MCF 10A (cell line): ENCODE measurements at regions not wholly inside any gene's neighbourhood (a gene's known extent, or its start where the extent isn't known, plus 50 kb on each side); places are given as distances from the start of the nearest gene placed in this dataset.

Experiments used
- BruUV-seq: library from RNA; stranded (reverse); fragments of 400-500 nt; replicated peaks from 2 replicates; lab custom pipeline; 2021; lab: Mats Ljungman, UMichigan
- CTCF ChIA-PET: fragments of 300-600 bp; sonication (Branson Sonifier 250); formaldehyde crosslinking; extraction: SDS; loops from one replicate; lab custom pipeline; 2021; ENCODE audit warnings: antibody characterized with exemption, inconsistent platforms; lab: Yijun Ruan, JAX
- POLR2A ChIA-PET: fragments of 300-600, 350-650 bp; sonication (Branson Sonifier 250); formaldehyde crosslinking; extraction: SDS; loops from one replicate; lab custom pipeline; 2020; ENCODE audit warnings: antibody characterized with exemption, inconsistent platforms; lab: Yijun Ruan, JAX
- DNase-seq: peaks from one replicate; pipeline ENCODE4 v3.0.0-alpha.2; 2018; ENCODE audit not compliant: unreplicated experiment
- H3K27ac Mint-ChIP-seq: one replicate; pipeline ENCODE4 v1.8.0; 2022; ENCODE audit warnings: mild to moderate bottlenecking, low read depth, mixed read lengths; ENCODE audit not compliant: unreplicated experiment
- H3K27me3 Mint-ChIP-seq: one replicate; pipeline ENCODE4 v1.8.0; 2022; ENCODE audit warnings: mixed read lengths; ENCODE audit not compliant: insufficient read depth, unreplicated experiment
- H3K36me3 Mint-ChIP-seq: one replicate; pipeline ENCODE4 v1.8.0; 2022; ENCODE audit warnings: mild to moderate bottlenecking, moderate library complexity, mixed read lengths; ENCODE audit not compliant: insufficient read depth, unreplicated experiment
- H3K4me1 Mint-ChIP-seq: one replicate; pipeline ENCODE4 v1.8.0; 2022; ENCODE audit warnings: mixed read lengths; ENCODE audit not compliant: insufficient read depth, unreplicated experiment
- H3K4me3 Mint-ChIP-seq: one replicate; pipeline ENCODE4 v1.8.0; 2022; ENCODE audit warnings: mild to moderate bottlenecking, moderate library complexity, mixed read lengths; ENCODE audit not compliant: unreplicated experiment
- H3K9me3 Mint-ChIP-seq: one replicate; pipeline ENCODE4 v1.8.0; 2022; ENCODE audit warnings: mixed read lengths; ENCODE audit not compliant: unreplicated experiment
- CTCF ChIP-seq: fragments of 200-600 bp; IDR thresholded peaks from one replicate; pipeline ENCODE4 v1.8.0; 2022; ENCODE audit warnings: antibody characterized with exemption, mild to moderate bottlenecking; ENCODE audit not compliant: unreplicated experiment
- intact Hi-C: fragments of 100-400 bp; cut with micrococcal nuclease; formaldehyde crosslinking; loops from 2 replicates; pipeline ENCODE4 v1.14.1; 2022

GRCh38 chr13:90118467-90119071 lies 1228.9 kb upstream of the MIR17HG start:
- Mint-ChIP-seq H3K27me3 (no peaks in the 10 kb centered on the region), H3K4me1 (no peaks in the 10 kb centered on the region), H3K27ac (no peak overlapping the region), H3K4me3 (no peak overlapping the region), H3K36me3 (no peaks in the 10 kb centered on the region), H3K9me3 (no peaks in the 10 kb centered on the region)
- no TSS peak for BruUV-seq
- DNase-seq: no peak
- ChIA-PET CTCF (no interaction called here), POLR2A (no interaction called here)
- intact Hi-C loops: no loop called here
- no peak for TF ChIP-seq CTCF

- ChIA-PET CTCF (no interaction called here), POLR2A (no interaction called here)
- Mint-ChIP-seq H3K36me3 (no peaks in the 10 kb centered on the region), H3K27ac (no peak overlapping the region), H3K4me3 (no peak overlapping the region), H3K27me3 (no peaks in the 10 kb centered on the region), H3K4me1 (no peaks in the 10 kb centered on the region), H3K9me3 (no peaks in the 10 kb centered on the region)
- no peak for TF ChIP-seq CTCF
- DNase-seq: no peak
- intact Hi-C loops: no loop called here
- no TSS peak for BruUV-seq
Observed at GRCh38 chr13:90120026-90120425, 1227.5 kb upstream of the MIR17HG start.

- H3K36me3 Mint-ChIP-seq: no peaks in the 10 kb centered on the region
- BruUV-seq: no TSS peak
Observed at GRCh38 chr13:90121784-90122183, 1225.7 kb upstream of the MIR17HG start.

GRCh38 chr13:90122531-90122930 lies 1225.0 kb upstream of the MIR17HG start:
- no peak for TF ChIP-seq CTCF
- no TSS peak for BruUV-seq
- Mint-ChIP-seq H3K27me3 (no peaks in the 10 kb centered on the region), H3K36me3 (no peaks in the 10 kb centered on the region), H3K9me3 (no peaks in the 10 kb centered on the region), H3K27ac (no peak overlapping the region), H3K4me1 (no peaks in the 10 kb centered on the region), H3K4me3 (no peak overlapping the region)
- ChIA-PET CTCF (no interaction called here), POLR2A (no interaction called here)
- intact Hi-C loops: no loop called here
- DNase-seq: no peak

More at GRCh38 chr13:90121784-90122183, 1225.7 kb upstream of the MIR17HG start:
- no peak overlapping the region for H3K27ac Mint-ChIP-seq
- POLR2A ChIA-PET: interaction anchor here (0.6 to 0.7 kb wide), 2 partner anchors 137 to 185 kb away, joined by 3 read pairs; no protein-coding TSS in a partner anchor
- no peaks in the 10 kb centered on the region for H3K4me1 Mint-ChIP-seq
- no peak for TF ChIP-seq CTCF
- no peaks in the 10 kb centered on the region for H3K27me3 Mint-ChIP-seq
- CTCF ChIA-PET: no interaction called here
- H3K9me3 Mint-ChIP-seq: no peaks in the 10 kb centered on the region
- intact Hi-C loops: no loop called here
- no peak overlapping the region for H3K4me3 Mint-ChIP-seq
- DNase-seq: no peak
